SK-N-SH (cell line): ENCODE measurements at regions not wholly inside any gene's neighbourhood (a gene's known extent, or its start where the extent isn't known, plus 50 kb on each side); places are given as distances from the start of the nearest gene placed in this dataset.
"Not testable (repeated sequence)": the region's sequence is repeated elsewhere in the genome, so short reads cannot be mapped to it uniquely, and the experiment has no call there.

Source experiments
- CTCF ChIA-PET: fragments of 300-600, 350-600 bp; formaldehyde crosslinking; extraction: SDS; loops from one replicate; lab custom pipeline; 2021; lab: Yijun Ruan, JAX
- POLR2A ChIA-PET: fragments of 350-600 bp; sonication (Branson Sonifier 250); formaldehyde crosslinking; extraction: SDS; loops from one replicate; lab custom pipeline; 2020; ENCODE audit warnings: antibody characterized with exemption, inconsistent platforms; lab: Yijun Ruan, JAX
- DNase-seq: peaks from one replicate; pipeline ENCODE4 v3.0.0; 2012
- H2AFZ ChIP-seq: fragments of 200-600 bp; sonication (generic); 2 replicates; pipeline ENCODE4 v1.8.1; 2016; ENCODE audit warnings: antibody characterized with exemption, mild to moderate bottlenecking, low read depth
- H3F3A ChIP-seq: fragments of 200-600 bp; sonication (generic); replicated peaks from 2 replicates; pipeline ENCODE3; 2016; ENCODE audit warnings: antibody characterized with exemption, mild to moderate bottlenecking; ENCODE audit not compliant: insufficient read depth
- H3K27ac ChIP-seq, 2 experiments: fragments of 200-500 bp in 1 of 2; fragments of 200-600 bp in 1 of 2; sonication (Bioruptor generic) in 1 of 2; sonication (generic), shearing (Covaris generic) in 1 of 2; 2 replicates each; pipeline versions ENCODE4 v1.5.1 to v1.6.1; 2014 to 2016; ENCODE audit warnings: low read depth in 2 of 2, inconsistent platforms in 1 of 2, low read length in 1 of 2, mild to moderate bottlenecking in 1 of 2, mixed read lengths in 1 of 2
- H3K27me3 ChIP-seq: fragments of 200-600 bp; sonication (generic), shearing (Covaris generic); 2 replicates; pipeline ENCODE4 v1.6.1; 2016; ENCODE audit warnings: mixed run types; ENCODE audit not compliant: insufficient read depth
- H3K36me3 ChIP-seq, 2 experiments: fragments of 200-500 bp in 1 of 2; fragments of 200-600 bp in 1 of 2; sonication (Bioruptor generic) in 1 of 2; sonication (generic) in 1 of 2; replicated peaks in 1 of 2; 2 replicates each; pipeline versions ENCODE3 to v1.5.1; 2014 to 2016; ENCODE audit warnings: low read length in 1 of 2, mild to moderate bottlenecking in 1 of 2; ENCODE audit not compliant: insufficient read depth in 2 of 2, control insufficient read depth in 1 of 2
- H3K4me1 ChIP-seq, 2 experiments: fragments of 200-500 bp in 1 of 2; fragments of 200-600 bp in 1 of 2; sonication (Bioruptor generic) in 1 of 2; sonication (generic), shearing (Covaris generic) in 1 of 2; 2 replicates each; pipeline versions ENCODE4 v1.5.1 to v1.6.1; 2014 to 2016; ENCODE audit warnings: low read depth in 1 of 2, low read length in 1 of 2, mixed run types in 1 of 2; ENCODE audit not compliant: insufficient read depth in 2 of 2, control insufficient read depth in 1 of 2
- H3K4me2 ChIP-seq: fragments of 200-600 bp; sonication (generic), shearing (Covaris generic); 2 replicates; pipeline ENCODE4 v1.6.1; 2017; ENCODE audit warnings: mixed run types
- H3K4me3 ChIP-seq, 2 experiments: fragments of 200-500 bp in 1 of 2; fragments of 200-600 bp in 1 of 2; sonication (Bioruptor generic) in 1 of 2; sonication (generic), shearing (Covaris generic) in 1 of 2; 2 replicates each; pipeline versions ENCODE4 v1.5.1 to v1.8.1; 2014 to 2016; ENCODE audit warnings: low read depth in 2 of 2, inconsistent platforms in 1 of 2, low read length in 1 of 2, mild to moderate bottlenecking in 1 of 2, mixed read lengths in 1 of 2, moderate library complexity in 1 of 2
- H3K79me2 ChIP-seq: fragments of 200-600 bp; sonication (generic); 2 replicates; pipeline ENCODE4 v1.8.1; 2017; ENCODE audit warnings: mild to moderate bottlenecking; ENCODE audit not compliant: insufficient read depth
- H3K9ac ChIP-seq: fragments of 200-600 bp; sonication (generic); 2 replicates; pipeline ENCODE4 v1.6.1; 2017; ENCODE audit warnings: mixed run types
- H3K9me2 ChIP-seq: fragments of 200-600 bp; sonication (generic); 2 replicates; pipeline ENCODE4 v1.6.1; 2017; ENCODE audit warnings: mixed run types
- H3K9me3 ChIP-seq: fragments of 200-600 bp; sonication (generic); 2 replicates; pipeline ENCODE4 v1.6.1; 2017; ENCODE audit warnings: mixed run types, mild to moderate bottlenecking, moderate library complexity
- H4K20me1 ChIP-seq: fragments of 200-600 bp; sonication (generic); 2 replicates; pipeline ENCODE4 v1.6.1; 2017; ENCODE audit warnings: mild to moderate bottlenecking, mixed run types; ENCODE audit not compliant: insufficient read depth
- WGBS: methylation state at CpG from one replicate; pipeline ENCODE4 v1.1.6; 2017; ENCODE audit warnings: low lambda C conversion rate; 5-methylcytosine and 5-hydroxymethylcytosine counted together

- POLR2A ChIA-PET, H3K27ac ChIP-seq, DNase-seq, H3K4me2 ChIP-seq, H3K9me3 ChIP-seq, H3F3A ChIP-seq, H3K9me2 ChIP-seq, H3K36me3 ChIP-seq, H3K9ac ChIP-seq, H3K27me3 ChIP-seq, H2AFZ ChIP-seq, H3K4me3 ChIP-seq, CTCF ChIA-PET, H3K4me1 ChIP-seq: not testable (repeated sequence)
- peaks cover 31% of the 10 kb centered on the region for H3K79me2 ChIP-seq
- peaks cover 41% of the 10 kb centered on the region for H4K20me1 ChIP-seq
- 86% methylated on average over 1 of the region's 2 CpGs for WGBS
Observed at GRCh38 chr2:87460104-87460503, 287.8 kb upstream of the PLGLB2 start.

GRCh38 chr2:87460662-87461061 lies 287.2 kb upstream of the PLGLB2 start:
- H3K9me2 ChIP-seq, DNase-seq, H3K9ac ChIP-seq, H3K4me3 ChIP-seq, H3K27ac ChIP-seq, H3K4me2 ChIP-seq, H3F3A ChIP-seq, H2AFZ ChIP-seq, CTCF ChIA-PET, H3K36me3 ChIP-seq, H3K9me3 ChIP-seq, POLR2A ChIA-PET, H3K27me3 ChIP-seq, H3K4me1 ChIP-seq: not testable (repeated sequence)
- peaks cover 46% of the 10 kb centered on the region for H4K20me1 ChIP-seq
- WGBS: no CpG with 5 or more reads among the region's 1 CpG
- peaks cover 36% of the 10 kb centered on the region for H3K79me2 ChIP-seq

- CTCF ChIA-PET, H3K4me1 ChIP-seq, H3F3A ChIP-seq, H3K9me2 ChIP-seq, POLR2A ChIA-PET, H3K4me2 ChIP-seq, DNase-seq, H3K27me3 ChIP-seq, H3K4me3 ChIP-seq, H3K9me3 ChIP-seq, H2AFZ ChIP-seq, H3K27ac ChIP-seq, H3K36me3 ChIP-seq, H3K9ac ChIP-seq: not testable (repeated sequence)
- Histone ChIP-seq H4K20me1 (peaks cover 57% of the 10 kb centered on the region), H3K79me2 (peaks cover 41% of the 10 kb centered on the region)
- 96% methylated on average over 4 of the region's 4 CpGs for WGBS
Observed at GRCh38 chr2:87461671-87462070, 286.2 kb upstream of the PLGLB2 start.

GRCh38 chr2:87464219-87464618 lies 283.7 kb upstream of the PLGLB2 start:
- peaks cover 55% of the 10 kb centered on the region for H3K79me2 ChIP-seq

GRCh38 chr2:87465730-87466129 lies 282.2 kb upstream of the PLGLB2 start:
- CTCF ChIA-PET, H3K9ac ChIP-seq, H3F3A ChIP-seq, H3K9me3 ChIP-seq, DNase-seq, H3K36me3 ChIP-seq, H3K4me1 ChIP-seq, H3K27me3 ChIP-seq, H3K4me2 ChIP-seq, H2AFZ ChIP-seq, H3K27ac ChIP-seq, POLR2A ChIA-PET, H3K9me2 ChIP-seq, H3K4me3 ChIP-seq: not testable (repeated sequence)
- 90% methylated on average over 2 of the region's 3 CpGs for WGBS
- H4K20me1 ChIP-seq: peaks cover 75% of the 10 kb centered on the region
- H3K79me2 ChIP-seq: peaks cover 63% of the 10 kb centered on the region

More at GRCh38 chr2:87464219-87464618, 283.7 kb upstream of the PLGLB2 start:
- H3K4me2 ChIP-seq, H3K27me3 ChIP-seq, H2AFZ ChIP-seq, H3F3A ChIP-seq, H3K4me3 ChIP-seq, H3K9ac ChIP-seq, H3K36me3 ChIP-seq, H3K4me1 ChIP-seq, DNase-seq, H3K27ac ChIP-seq, CTCF ChIA-PET, H3K9me2 ChIP-seq, POLR2A ChIA-PET, H3K9me3 ChIP-seq: not testable (repeated sequence)
- WGBS: 100% methylated on average over 2 of the region's 2 CpGs
- H4K20me1 ChIP-seq: peaks cover 71% of the 10 kb centered on the region

- H3K4me1 ChIP-seq, DNase-seq, H3K9ac ChIP-seq, H3K9me3 ChIP-seq, H3K27me3 ChIP-seq, POLR2A ChIA-PET, H3K4me3 ChIP-seq, CTCF ChIA-PET, H3K36me3 ChIP-seq, H3F3A ChIP-seq, H2AFZ ChIP-seq, H3K4me2 ChIP-seq, H3K9me2 ChIP-seq: not testable (repeated sequence)
- Histone ChIP-seq H3K27ac (peak overlapping the region in 1 of 2 experiments; percentile 48; a peak in 2 of 4 replicates), H4K20me1 (peaks cover 76% of the 10 kb centered on the region), H3K79me2 (peaks cover 69% of the 10 kb centered on the region)
- WGBS: 74% methylated on average over 5 of the region's 8 CpGs
Observed at GRCh38 chr2:87466591-87467120, 281.2 kb upstream of the PLGLB2 start.
